Osteocyte (in vitro differentiated cells): ENCODE measurements at regions not wholly inside any gene's neighbourhood (a gene's known extent, or its start where the extent isn't known, plus 50 kb on each side); places are given as distances from the start of the nearest gene placed in this dataset.

Source experiments
- DNase-seq: peaks from one replicate; pipeline ENCODE4 v3.0.0; 2021; ENCODE audit warnings: mixed read lengths; ENCODE audit not compliant: unreplicated experiment; ENCODE audit errors: extremely low spot score
- H3K27ac Mint-ChIP-seq: one replicate; pipeline ENCODE4 v1.8.0; 2021; ENCODE audit warnings: mild to moderate bottlenecking, mixed read lengths; ENCODE audit not compliant: unreplicated experiment
- H3K27me3 Mint-ChIP-seq: one replicate; pipeline ENCODE4 v1.8.0; 2021; ENCODE audit warnings: mixed read lengths; ENCODE audit not compliant: unreplicated experiment
- H3K36me3 Mint-ChIP-seq: one replicate; pipeline ENCODE4 v1.8.0; 2021; ENCODE audit warnings: mixed read lengths; ENCODE audit not compliant: unreplicated experiment
- H3K4me1 Mint-ChIP-seq: one replicate; pipeline ENCODE4 v1.8.0; 2021; ENCODE audit warnings: mixed read lengths; ENCODE audit not compliant: unreplicated experiment
- H3K4me3 Mint-ChIP-seq: one replicate; pipeline ENCODE4 v1.8.0; 2021; ENCODE audit warnings: mild to moderate bottlenecking, moderate library complexity, mixed read lengths; ENCODE audit not compliant: unreplicated experiment
- H3K9me3 Mint-ChIP-seq: one replicate; pipeline ENCODE4 v1.8.0; 2021; ENCODE audit warnings: mixed read lengths; ENCODE audit not compliant: unreplicated experiment
- CTCF ChIP-seq: fragments of 200-600 bp; sonication (generic); IDR thresholded peaks from 2 replicates; pipeline ENCODE4 v1.5.0; 2021; ENCODE audit warnings: antibody characterized with exemption, mild to moderate bottlenecking, moderate library complexity

- TF ChIP-seq CTCF: no peak
- Mint-ChIP-seq H3K27me3 (no peaks in the 10 kb centered on the region), H3K27ac (no peak overlapping the region), H3K9me3 (no peaks in the 10 kb centered on the region), H3K4me1 (peaks cover 49% of the 10 kb centered on the region), H3K4me3 (no peak overlapping the region), H3K36me3 (no peaks in the 10 kb centered on the region)
- no peak for DNase-seq
Measured at GRCh38 chr7:22566592-22566991, 66.6 kb upstream of the STEAP1B start.

- no peak for TF ChIP-seq CTCF
- Mint-ChIP-seq H3K36me3 (no peaks in the 10 kb centered on the region), H3K4me3 (no peak overlapping the region), H3K27me3 (no peaks in the 10 kb centered on the region), H3K9me3 (no peaks in the 10 kb centered on the region), H3K27ac (no peak overlapping the region), H3K4me1 (peaks cover 51% of the 10 kb centered on the region)
- peak; percentile 17 for DNase-seq
Measured at GRCh38 chr7:22566176-22566575, 66.2 kb upstream of the STEAP1B start.

GRCh38 chr7:22565315-22565811 lies 65.4 kb upstream of the STEAP1B start:
- no peaks in the 10 kb centered on the region for H3K27me3 Mint-ChIP-seq
- H3K27ac Mint-ChIP-seq: peak overlapping the region; percentile 64
- no peak overlapping the region for H3K4me3 Mint-ChIP-seq
- peak; percentile 21 for DNase-seq
- no peaks in the 10 kb centered on the region for H3K36me3 Mint-ChIP-seq
- no peaks in the 10 kb centered on the region for H3K9me3 Mint-ChIP-seq
- TF ChIP-seq CTCF: no peak
- peaks cover 56% of the 10 kb centered on the region for H3K4me1 Mint-ChIP-seq

GRCh38 chr7:22564511-22565045 lies 64.6 kb upstream of the STEAP1B start:
- no peaks in the 10 kb centered on the region for H3K27me3 Mint-ChIP-seq
- no peaks in the 10 kb centered on the region for H3K9me3 Mint-ChIP-seq
- no peak for TF ChIP-seq CTCF
- no peak overlapping the region for H3K4me3 Mint-ChIP-seq
- H3K4me1 Mint-ChIP-seq: peaks cover 61% of the 10 kb centered on the region
- H3K27ac Mint-ChIP-seq: peak overlapping the region; percentile 64
- peak; percentile 70 for DNase-seq
- H3K36me3 Mint-ChIP-seq: no peaks in the 10 kb centered on the region

- peak; percentile 72 for DNase-seq
- no peaks in the 10 kb centered on the region for H3K27me3 Mint-ChIP-seq
- no peaks in the 10 kb centered on the region for H3K9me3 Mint-ChIP-seq
- peak overlapping the region; percentile 17 for H3K27ac Mint-ChIP-seq
- no peak for TF ChIP-seq CTCF
- H3K4me3 Mint-ChIP-seq: no peak overlapping the region
- no peaks in the 10 kb centered on the region for H3K36me3 Mint-ChIP-seq
- H3K4me1 Mint-ChIP-seq: peaks cover 61% of the 10 kb centered on the region
Measured at GRCh38 chr7:22563621-22564241, 63.7 kb upstream of the STEAP1B start.
